ENCODE measurements at regions not wholly inside any gene's neighbourhood (a gene's known extent, or its start where the extent isn't known, plus 50 kb on each side); places are given as distances from the start of the nearest gene placed in this dataset.

DNA sequence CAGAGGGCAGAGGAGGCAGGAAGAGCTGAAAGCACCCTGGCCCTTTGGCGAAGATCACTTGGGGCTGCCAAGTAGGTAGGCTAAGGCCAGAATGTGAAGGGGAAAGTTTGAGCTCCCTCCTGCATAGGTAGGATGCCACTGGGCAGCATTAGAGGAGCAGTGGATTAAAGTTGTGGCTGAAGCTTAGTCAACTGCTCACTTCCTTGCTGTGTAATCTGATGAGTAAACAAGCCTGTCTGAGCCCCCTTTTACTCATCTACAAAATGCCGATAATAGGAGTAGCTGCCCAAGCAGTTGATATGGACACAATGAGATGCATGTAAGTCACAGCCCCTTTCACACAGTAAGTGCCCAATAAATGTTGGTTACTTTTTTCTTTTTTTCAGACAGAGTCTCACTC is 216.4 kb downstream of the MN1 start:
- H3K27ac ChIP-seq (ENCODE audit: low read depth, low read length, severe bottlenecking), result no peak overlapping the region
- no peaks in the 10 kb centered on the region for H3K36me3 ChIP-seq (ENCODE audit: control insufficient read depth, insufficient read depth, low read length)
- 86 to 94% methylated on average over 1 to 2 of the region's 2 CpGs for WGBS, 2 experiments (ENCODE audit: insufficient coverage in 2 of 2)
- no peak overlapping the region for H3K4me3 ChIP-seq (ENCODE audit: extremely low read depth, insufficient read depth, low read length, poor library complexity, severe bottlenecking)
- H3K4me1 ChIP-seq (ENCODE audit: control insufficient read depth, insufficient read depth, low read length, poor library complexity, severe bottlenecking), result peaks cover 6% of the 10 kb centered on the region
- no peaks in the 10 kb centered on the region for H3K9me3 ChIP-seq (ENCODE audit: control insufficient read depth, low read length)

DNA sequence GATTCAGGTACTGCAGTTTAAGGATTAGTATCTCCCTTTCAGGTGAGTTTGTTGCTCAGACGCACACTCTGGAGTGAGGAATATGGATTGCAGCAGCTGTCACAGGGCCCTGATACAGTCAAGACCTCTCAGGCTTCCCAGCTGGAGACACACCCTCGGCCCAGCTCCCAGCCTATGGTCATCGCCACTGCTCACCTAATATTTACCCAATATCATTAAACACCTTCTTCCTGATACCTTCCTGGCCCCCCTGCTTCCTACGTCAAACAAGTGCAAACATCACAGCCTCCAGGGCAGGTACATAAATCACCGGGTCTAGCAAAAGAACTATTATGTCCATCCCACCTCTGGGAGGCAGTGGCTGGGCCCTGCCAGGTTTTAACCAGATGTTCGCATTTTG is 213.3 kb downstream of the MN1 start:
- no peak overlapping the region for H3K27ac ChIP-seq (ENCODE audit: low read depth, low read length, severe bottlenecking)
- H3K36me3 ChIP-seq (ENCODE audit: control insufficient read depth, insufficient read depth, low read length), result no peaks in the 10 kb centered on the region
- peaks cover 6% of the 10 kb centered on the region for H3K4me1 ChIP-seq (ENCODE audit: control insufficient read depth, insufficient read depth, low read length, poor library complexity, severe bottlenecking)
- WGBS, 2 experiments (ENCODE audit: insufficient coverage in 2 of 2), result 91 to 94% methylated on average over 6 of the region's 6 CpGs
- no peak overlapping the region for H3K4me3 ChIP-seq (ENCODE audit: extremely low read depth, insufficient read depth, low read length, poor library complexity, severe bottlenecking)
- H3K9me3 ChIP-seq (ENCODE audit: control insufficient read depth, low read length), result no peaks in the 10 kb centered on the region

DNA sequence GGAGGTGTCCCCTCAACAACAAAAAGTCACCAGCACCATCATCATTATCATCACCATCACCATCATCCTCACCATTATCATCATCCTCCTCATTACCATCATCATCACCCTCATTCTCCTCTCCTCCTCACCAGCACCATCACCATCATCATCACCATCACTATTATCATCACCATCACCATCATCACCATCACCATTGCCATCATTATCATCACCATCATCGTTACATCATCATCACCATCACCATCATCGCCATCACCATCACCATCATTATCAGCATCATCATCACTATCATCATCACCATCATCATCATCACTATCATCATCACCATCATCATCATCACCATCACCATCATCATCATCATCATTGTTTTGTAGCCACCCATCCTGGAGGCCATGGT is 212.6 kb downstream of the MN1 start:
- H3K36me3 ChIP-seq (ENCODE audit: control insufficient read depth, insufficient read depth, low read length), result no peaks in the 10 kb centered on the region
- H3K9me3 ChIP-seq (ENCODE audit: control insufficient read depth, low read length), result no peaks in the 10 kb centered on the region
- no peak overlapping the region for H3K4me3 ChIP-seq (ENCODE audit: extremely low read depth, insufficient read depth, low read length, poor library complexity, severe bottlenecking)
- no peak overlapping the region for H3K27ac ChIP-seq (ENCODE audit: low read depth, low read length, severe bottlenecking)
- 82 to 100% methylated on average over 2 of the region's 2 CpGs for WGBS, 2 experiments (ENCODE audit: insufficient coverage in 2 of 2)
- H3K4me1 ChIP-seq (ENCODE audit: control insufficient read depth, insufficient read depth, low read length, poor library complexity, severe bottlenecking), result peaks cover 6% of the 10 kb centered on the region

DNA sequence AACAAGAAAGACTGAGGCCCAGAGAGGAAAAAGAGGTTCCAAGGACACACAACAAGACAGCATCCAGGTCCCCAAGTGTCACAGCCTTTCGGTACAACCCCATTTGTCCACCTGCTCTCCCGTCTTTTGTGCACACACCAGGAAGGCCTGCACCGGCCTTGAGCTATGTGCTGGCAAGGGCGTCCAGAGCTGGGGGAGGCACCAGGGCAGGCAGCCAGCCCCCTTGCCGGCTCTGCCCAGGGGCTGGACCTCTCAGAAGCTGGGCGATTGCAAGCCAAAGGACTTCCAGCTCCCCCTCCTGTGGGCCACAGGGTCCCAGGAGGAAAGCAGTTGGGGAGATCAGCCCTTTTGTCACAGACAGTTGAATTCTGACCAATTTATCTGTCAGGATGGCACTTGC is 210.5 kb downstream of the MN1 start:
- Histone ChIP-seq H3K9me3 (ENCODE audit: control insufficient read depth, low read length) (no peaks in the 10 kb centered on the region), H3K27ac (ENCODE audit: low read depth, low read length, severe bottlenecking) (no peak overlapping the region), H3K36me3 (ENCODE audit: control insufficient read depth, insufficient read depth, low read length) (no peaks in the 10 kb centered on the region), H3K4me3 (ENCODE audit: extremely low read depth, insufficient read depth, low read length, poor library complexity, severe bottlenecking) (no peak overlapping the region), H3K4me1 (ENCODE audit: control insufficient read depth, insufficient read depth, low read length, poor library complexity, severe bottlenecking) (no peaks in the 10 kb centered on the region)
- WGBS, 2 experiments (ENCODE audit: insufficient coverage in 2 of 2), result 82% methylated on average over 5 of the region's 6 CpGs

DNA sequence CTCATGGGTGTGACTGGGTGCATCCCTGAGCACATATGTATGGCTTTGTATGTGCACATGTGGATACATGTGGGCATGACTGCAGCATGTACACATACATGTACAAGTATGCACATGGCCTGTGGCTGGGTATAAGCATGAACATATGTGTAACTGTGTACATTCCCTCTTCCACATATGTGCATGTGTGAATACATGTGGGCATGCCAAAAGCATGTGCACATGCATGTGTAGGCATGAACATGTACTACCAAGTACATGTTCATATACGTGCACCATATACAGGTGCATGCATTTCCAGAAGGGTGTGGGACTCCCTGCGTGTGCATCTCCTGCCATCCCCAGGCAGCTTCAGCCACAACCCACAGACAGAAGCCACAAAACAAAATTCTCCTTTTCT is 208.2 kb downstream of the MN1 start:
- Histone ChIP-seq H3K4me3 (ENCODE audit: extremely low read depth, insufficient read depth, low read length, poor library complexity, severe bottlenecking) (no peak overlapping the region), H3K9me3 (ENCODE audit: control insufficient read depth, low read length) (no peaks in the 10 kb centered on the region), H3K27ac (ENCODE audit: low read depth, low read length, severe bottlenecking) (no peak overlapping the region), H3K36me3 (ENCODE audit: control insufficient read depth, insufficient read depth, low read length) (no peaks in the 10 kb centered on the region), H3K4me1 (ENCODE audit: control insufficient read depth, insufficient read depth, low read length, poor library complexity, severe bottlenecking) (no peaks in the 10 kb centered on the region)
- 81 to 87% methylated on average over 2 of the region's 2 CpGs for WGBS, 2 experiments (ENCODE audit: insufficient coverage in 2 of 2)

DNA sequence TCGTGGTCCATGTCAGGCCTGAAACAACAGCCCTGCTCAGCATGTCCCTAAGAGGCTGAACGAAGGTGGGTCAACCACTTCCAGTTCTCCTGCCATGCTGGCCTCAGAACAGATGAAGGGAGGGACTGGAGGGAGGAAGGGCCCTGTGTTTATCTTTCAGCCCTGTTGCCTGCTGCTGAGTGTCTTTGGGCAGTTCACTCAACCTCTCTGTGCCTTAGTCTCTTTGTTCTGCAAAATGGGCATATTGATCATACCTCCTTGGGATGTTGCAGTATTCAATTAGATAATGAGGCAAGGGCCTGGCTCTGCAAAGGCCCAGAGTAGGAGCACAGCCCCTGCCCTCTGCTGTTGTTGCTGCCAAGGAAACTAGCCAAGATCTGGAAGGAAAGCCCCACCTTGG is 207.5 kb downstream of the MN1 start:
- 88% methylated on average over 2 of the region's 2 CpGs; no CpG with 5 or more reads in 1 of the 2 experiments for WGBS, 2 experiments (ENCODE audit: insufficient coverage in 2 of 2)
- no peak overlapping the region for H3K27ac ChIP-seq (ENCODE audit: low read depth, low read length, severe bottlenecking)
- no peaks in the 10 kb centered on the region for H3K36me3 ChIP-seq (ENCODE audit: control insufficient read depth, insufficient read depth, low read length)
- H3K9me3 ChIP-seq (ENCODE audit: control insufficient read depth, low read length), result no peaks in the 10 kb centered on the region
- H3K4me3 ChIP-seq (ENCODE audit: extremely low read depth, insufficient read depth, low read length, poor library complexity, severe bottlenecking), result no peak overlapping the region
- H3K4me1 ChIP-seq (ENCODE audit: control insufficient read depth, insufficient read depth, low read length, poor library complexity, severe bottlenecking), result no peaks in the 10 kb centered on the region

DNA sequence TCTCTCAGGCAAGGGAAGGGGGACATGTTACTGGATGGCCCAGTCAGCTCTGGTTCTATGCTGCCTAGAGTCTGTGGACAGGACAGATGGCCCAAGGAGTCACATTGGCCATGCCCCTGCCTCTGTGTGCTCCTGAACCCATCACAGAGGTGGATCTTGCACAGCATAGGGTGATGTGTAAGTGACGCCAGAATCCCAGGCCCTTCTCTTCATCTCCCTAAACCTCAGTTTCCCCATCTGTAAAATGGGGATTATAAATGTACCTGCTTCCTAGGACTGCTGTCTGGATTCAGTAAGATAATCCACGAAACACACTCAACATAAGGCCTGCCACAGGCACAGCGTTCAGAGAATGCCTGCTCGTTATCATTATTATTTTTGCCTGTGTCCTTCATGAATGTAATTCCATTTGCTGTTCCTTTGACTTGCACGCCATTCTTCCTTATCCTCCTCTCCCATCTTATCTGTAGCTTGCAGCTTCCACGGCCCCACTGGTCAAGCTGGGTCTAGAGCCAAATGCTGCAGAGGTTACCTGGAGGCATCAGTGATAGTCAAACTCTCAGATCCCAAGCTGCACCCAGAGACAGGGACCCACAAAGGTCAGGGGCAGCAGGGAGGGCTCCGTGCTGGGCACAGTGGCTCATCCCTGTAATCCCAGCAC is 207.0 kb downstream of the MN1 start:
- no peak overlapping the region for H3K4me3 ChIP-seq (ENCODE audit: extremely low read depth, insufficient read depth, low read length, poor library complexity, severe bottlenecking)
- no peaks in the 10 kb centered on the region for H3K36me3 ChIP-seq (ENCODE audit: control insufficient read depth, insufficient read depth, low read length)
- WGBS, 2 experiments (ENCODE audit: insufficient coverage in 2 of 2), result 90 to 92% methylated on average over 5 to 6 of the region's 7 CpGs
- no peaks in the 10 kb centered on the region for H3K9me3 ChIP-seq (ENCODE audit: control insufficient read depth, low read length)
- no peaks in the 10 kb centered on the region for H3K4me1 ChIP-seq (ENCODE audit: control insufficient read depth, insufficient read depth, low read length, poor library complexity, severe bottlenecking)
- H3K27ac ChIP-seq (ENCODE audit: low read depth, low read length, severe bottlenecking), result no peak overlapping the region

DNA sequence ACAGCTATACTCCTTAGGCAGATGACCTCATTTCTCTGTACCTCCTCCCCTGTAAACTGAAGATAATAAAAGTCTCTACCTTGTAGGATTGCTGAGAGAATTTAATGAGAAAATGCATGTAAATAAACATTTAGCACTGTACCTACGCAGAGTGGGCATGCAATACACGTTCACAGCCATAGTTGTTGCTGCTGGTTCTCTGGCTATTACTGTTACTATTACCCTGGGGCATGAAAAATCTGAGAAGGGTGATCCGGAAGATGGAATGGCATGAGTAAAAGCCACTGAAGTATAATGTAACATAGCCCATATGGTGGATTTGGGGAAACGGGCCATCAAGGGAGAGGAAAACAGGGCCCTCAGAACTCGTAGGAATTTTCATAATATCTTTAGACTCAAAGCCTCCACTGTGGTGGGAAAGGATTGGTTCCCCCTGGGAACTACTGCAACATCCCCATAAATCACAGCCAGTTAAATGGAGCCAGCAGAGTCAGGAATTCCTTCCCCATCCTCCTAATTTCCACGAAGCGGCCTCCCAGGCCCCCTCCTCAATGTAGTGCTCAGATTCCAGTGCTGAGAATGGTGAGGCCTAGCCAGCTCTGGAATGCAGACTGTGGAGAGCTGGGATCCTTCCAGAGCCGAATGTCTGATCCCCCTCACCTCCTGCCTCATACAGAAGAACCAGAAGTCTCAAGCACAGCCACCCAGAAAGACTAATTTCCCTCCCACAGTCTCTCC is 205.3 kb downstream of the MN1 start:
- WGBS, 2 experiments (ENCODE audit: insufficient coverage in 2 of 2), result 77 to 78% methylated on average over 4 to 5 of the region's 8 CpGs

DNA sequence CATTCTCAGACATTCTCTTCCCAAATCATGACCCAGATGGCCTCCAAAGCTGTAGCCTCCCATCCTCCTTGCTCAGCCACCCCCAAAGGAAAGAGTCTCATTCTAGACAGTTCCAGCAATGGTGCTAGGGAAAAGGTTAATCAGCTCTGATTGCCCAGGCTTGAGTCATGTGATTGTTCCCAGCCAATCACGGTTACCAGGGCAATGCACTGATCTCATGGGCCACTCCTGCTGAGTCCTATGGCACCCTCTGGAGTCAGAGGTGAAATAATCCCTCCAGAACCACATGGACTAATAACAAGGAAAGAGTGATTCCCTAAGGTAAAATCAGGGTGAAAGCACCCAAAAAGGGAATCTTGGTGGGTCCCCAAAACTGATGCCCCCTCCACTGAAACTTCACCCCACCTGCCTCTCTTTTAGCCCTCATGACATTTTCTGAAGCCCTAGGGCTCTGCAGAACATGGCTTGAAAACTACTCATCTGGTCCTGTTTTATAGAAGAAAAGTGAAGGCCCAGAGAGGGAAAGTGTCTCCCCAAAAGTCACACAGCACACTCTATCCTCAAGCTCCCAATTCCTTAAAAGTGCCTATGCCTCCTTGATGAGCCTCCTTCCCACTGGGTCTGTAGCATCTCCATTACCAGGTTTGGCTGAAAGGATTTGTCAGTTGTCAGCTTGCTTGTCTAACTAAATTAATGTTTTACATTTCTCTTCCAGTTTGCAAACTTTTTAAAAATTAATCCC is 203.7 kb downstream of the MN1 start:
- WGBS, 2 experiments (ENCODE audit: insufficient coverage in 2 of 2), result 80 to 100% methylated on average over 1 of the region's 1 CpG
- Histone ChIP-seq H3K9me3 (ENCODE audit: control insufficient read depth, low read length) (no peaks in the 10 kb centered on the region), H3K4me3 (ENCODE audit: extremely low read depth, insufficient read depth, low read length, poor library complexity, severe bottlenecking) (no peak overlapping the region), H3K36me3 (ENCODE audit: control insufficient read depth, insufficient read depth, low read length) (no peaks in the 10 kb centered on the region), H3K27ac (ENCODE audit: low read depth, low read length, severe bottlenecking) (no peak overlapping the region), H3K4me1 (ENCODE audit: control insufficient read depth, insufficient read depth, low read length, poor library complexity, severe bottlenecking) (no peaks in the 10 kb centered on the region)

More for the DNA sequence above, 205.3 kb downstream of the MN1 start:
- Histone ChIP-seq H3K36me3 (ENCODE audit: control insufficient read depth, insufficient read depth, low read length) (no peaks in the 10 kb centered on the region), H3K9me3 (ENCODE audit: control insufficient read depth, low read length) (no peaks in the 10 kb centered on the region), H3K27ac (ENCODE audit: low read depth, low read length, severe bottlenecking) (peak overlapping the region; percentile 30), H3K4me3 (ENCODE audit: extremely low read depth, insufficient read depth, low read length, poor library complexity, severe bottlenecking) (no peak overlapping the region), H3K4me1 (ENCODE audit: control insufficient read depth, insufficient read depth, low read length, poor library complexity, severe bottlenecking) (no peaks in the 10 kb centered on the region)

DNA sequence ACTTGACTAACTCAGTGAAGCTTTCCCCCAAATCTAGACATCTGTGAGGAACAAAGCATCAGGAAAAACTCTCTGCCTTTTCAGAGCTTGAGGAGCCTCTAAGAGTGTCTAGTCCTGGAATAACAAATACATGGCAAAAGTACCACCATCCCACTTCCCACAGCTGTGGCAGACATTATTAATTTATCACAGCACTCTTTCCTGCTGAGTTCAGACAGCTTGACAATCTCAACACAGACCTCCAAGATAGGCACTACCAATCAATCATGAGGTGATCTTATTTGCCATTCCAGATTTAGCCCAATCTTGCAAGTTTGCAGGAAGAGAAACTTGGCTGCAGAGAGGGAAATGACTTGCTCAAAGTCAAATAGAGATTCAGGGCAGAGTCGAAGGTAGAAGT is 202.8 kb downstream of the MN1 start:
- no peak overlapping the region for H3K27ac ChIP-seq (ENCODE audit: low read depth, low read length, severe bottlenecking)
- H3K4me1 ChIP-seq (ENCODE audit: control insufficient read depth, insufficient read depth, low read length, poor library complexity, severe bottlenecking), result no peaks in the 10 kb centered on the region
- H3K4me3 ChIP-seq (ENCODE audit: extremely low read depth, insufficient read depth, low read length, poor library complexity, severe bottlenecking), result no peak overlapping the region
- H3K9me3 ChIP-seq (ENCODE audit: control insufficient read depth, low read length), result no peaks in the 10 kb centered on the region
- no peaks in the 10 kb centered on the region for H3K36me3 ChIP-seq (ENCODE audit: control insufficient read depth, insufficient read depth, low read length)
- WGBS, 2 experiments (ENCODE audit: insufficient coverage in 2 of 2), result 80 to 100% methylated on average over 1 of the region's 1 CpG
